AG09319 (cell line): ENCODE measurements at regions not wholly inside any gene's neighbourhood (a gene's known extent, or its start where the extent isn't known, plus 50 kb on each side); places are given as distances from the start of the nearest gene placed in this dataset.

ENCODE experiments used
- DNase-seq: peaks from one replicate; pipeline ENCODE4 v3.0.0-alpha.2; 2010; ENCODE audit warnings: low read depth; ENCODE audit errors: extremely low read depth
- TF ChIP-seq, protein P1 (sequence below): IDR thresholded peaks from 2 replicates; pipeline ENCODE4 v1.5.1; 2011; ENCODE audit warnings: low read depth, mild to moderate bottlenecking, inconsistent platforms, low read length, moderate library complexity

DNA sequence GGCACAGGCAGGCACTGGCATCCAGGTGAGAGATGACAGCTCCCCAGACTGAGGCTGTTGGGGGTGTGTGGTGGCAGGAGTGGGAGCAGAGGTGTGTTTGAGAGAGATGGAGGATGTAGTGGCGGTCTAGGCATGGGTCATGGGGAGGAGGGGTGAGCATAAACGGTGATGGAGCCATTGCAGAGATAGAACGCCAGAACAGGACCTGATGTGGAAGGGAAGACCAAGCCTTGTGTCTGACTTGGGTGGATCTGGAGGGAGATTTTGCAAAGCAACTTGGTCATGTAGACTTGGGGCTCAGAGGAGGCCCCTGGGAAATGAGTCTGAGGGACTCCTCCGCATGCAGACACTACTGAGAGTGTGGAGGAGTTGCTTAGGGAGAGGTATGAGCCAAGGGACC, 50.0 kb upstream of the CLDN5 start:
- DNase-seq: no peak
- TF ChIP-seq, protein P1, sequence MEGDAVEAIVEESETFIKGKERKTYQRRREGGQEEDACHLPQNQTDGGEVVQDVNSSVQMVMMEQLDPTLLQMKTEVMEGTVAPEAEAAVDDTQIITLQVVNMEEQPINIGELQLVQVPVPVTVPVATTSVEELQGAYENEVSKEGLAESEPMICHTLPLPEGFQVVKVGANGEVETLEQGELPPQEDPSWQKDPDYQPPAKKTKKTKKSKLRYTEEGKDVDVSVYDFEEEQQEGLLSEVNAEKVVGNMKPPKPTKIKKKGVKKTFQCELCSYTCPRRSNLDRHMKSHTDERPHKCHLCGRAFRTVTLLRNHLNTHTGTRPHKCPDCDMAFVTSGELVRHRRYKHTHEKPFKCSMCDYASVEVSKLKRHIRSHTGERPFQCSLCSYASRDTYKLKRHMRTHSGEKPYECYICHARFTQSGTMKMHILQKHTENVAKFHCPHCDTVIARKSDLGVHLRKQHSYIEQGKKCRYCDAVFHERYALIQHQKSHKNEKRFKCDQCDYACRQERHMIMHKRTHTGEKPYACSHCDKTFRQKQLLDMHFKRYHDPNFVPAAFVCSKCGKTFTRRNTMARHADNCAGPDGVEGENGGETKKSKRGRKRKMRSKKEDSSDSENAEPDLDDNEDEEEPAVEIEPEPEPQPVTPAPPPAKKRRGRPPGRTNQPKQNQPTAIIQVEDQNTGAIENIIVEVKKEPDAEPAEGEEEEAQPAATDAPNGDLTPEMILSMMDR: no peak

DNA sequence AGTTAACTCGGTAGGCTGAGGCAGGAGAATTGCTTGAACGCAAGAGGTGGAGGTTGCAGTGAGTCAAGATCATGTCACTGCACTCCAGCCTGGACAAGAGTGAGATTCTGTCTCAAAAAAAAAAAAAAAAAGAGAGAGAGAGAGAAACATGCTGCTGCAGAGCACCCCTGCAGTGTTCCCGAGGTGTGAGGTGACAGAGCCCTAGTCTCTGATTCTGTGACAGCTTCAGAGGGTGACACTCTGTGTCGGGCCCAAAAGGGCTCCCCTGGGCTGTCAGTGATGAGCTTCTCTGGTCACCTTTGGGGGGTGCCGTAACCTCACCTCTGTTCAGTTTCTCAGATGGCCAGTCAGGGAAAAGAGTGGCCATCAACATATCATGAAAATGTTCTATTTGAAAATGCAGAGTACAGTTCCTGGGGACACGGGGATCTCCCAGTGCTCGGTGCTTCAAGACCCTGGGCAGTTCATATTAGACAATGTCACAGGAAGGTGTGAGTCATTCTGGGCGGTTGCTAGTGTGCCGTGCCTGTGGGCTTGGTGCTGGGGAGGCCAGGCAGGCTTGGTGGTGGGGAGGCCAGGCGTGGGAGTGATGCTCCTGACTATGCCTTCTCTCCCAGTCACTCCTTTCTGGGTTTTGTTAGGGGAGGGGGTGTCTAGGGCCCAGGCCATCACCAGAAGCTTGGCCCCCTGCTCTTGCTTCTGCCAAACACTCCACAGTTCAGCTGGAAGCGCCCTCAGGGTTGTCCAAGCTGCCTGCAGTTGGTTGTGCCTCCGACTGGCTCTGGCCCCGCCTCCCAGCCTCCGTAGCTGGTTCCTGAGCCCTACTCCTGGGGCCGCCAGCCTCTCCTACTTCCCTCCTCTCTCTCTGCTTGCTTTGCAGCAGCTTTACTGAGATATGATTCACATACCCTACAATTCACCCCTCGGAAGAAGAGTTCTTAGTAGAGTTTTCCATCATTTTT, 52.5 kb upstream of the CLDN5 start:
- DNase-seq: no peak
- TF ChIP-seq, protein P1: no peak

DNA sequence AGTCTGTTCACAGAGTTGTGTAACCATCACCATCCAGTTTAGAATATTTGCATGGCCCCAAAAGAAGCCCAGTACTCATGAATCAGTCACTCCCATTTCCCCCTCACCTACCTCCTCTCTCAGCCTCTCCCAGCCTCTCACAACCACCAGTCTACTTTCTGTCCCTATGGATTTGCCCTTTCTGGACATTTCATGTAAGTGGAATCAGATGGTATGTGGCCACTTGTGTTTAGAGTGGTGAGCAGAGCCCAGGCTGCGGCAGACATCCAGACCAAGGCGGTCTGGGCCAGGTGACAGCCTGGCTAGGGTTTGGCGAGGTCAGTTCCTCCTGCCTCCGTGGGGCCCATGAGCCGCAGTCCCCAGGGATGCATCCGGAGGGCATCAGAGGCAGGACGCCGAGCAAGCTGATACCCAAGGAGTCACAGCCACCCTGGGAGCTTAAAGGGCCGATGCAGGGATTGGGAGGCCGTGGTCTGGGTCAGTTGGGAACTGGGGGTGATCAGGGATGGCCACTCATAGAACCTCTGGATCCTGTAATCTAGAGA, 53.3 kb upstream of the CLDN5 start:
- no peak for DNase-seq
- TF ChIP-seq, protein P1: no peak

DNA sequence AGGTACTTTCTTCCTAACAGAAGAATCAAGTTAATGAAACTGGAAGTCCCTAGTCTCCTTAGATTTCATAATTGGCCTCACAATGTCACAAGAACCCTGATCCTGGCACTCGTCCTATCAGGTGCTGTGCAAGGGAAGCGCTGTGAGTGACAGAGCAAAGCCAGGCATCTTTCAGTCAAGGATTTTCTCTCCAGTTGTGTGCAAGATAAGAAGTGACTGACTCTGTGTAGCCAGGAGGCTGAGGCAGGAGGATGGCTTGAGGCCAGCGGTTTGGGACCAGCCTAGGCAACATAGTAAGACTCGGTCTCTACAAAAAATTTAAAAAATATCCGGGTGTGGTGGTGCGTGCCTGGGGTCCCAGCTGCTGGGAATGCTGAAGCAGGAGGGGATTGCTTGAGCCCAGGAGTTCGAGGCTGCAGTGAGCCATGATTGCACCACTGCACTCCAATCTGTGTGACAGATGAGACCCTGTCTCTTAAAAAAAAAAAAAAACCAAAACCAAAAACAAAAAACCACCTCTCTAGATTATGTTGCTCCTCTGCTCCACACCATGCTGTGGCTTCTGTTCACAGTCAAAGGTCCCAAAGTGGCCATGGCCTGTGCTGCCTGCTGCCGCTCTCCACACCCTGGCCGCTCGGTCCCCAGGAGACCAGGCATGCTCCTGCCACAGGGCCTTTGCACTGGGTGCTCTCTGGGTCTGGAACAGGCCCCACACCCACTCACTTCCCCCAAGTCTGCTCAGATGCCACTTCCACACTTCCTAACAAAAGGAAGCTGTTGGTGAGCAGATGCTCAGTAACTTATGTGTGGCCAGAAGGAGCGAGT, 54.2 kb upstream of the CLDN5 start:
- DNase-seq: no peak
- TF ChIP-seq, protein P1: no peak

DNA sequence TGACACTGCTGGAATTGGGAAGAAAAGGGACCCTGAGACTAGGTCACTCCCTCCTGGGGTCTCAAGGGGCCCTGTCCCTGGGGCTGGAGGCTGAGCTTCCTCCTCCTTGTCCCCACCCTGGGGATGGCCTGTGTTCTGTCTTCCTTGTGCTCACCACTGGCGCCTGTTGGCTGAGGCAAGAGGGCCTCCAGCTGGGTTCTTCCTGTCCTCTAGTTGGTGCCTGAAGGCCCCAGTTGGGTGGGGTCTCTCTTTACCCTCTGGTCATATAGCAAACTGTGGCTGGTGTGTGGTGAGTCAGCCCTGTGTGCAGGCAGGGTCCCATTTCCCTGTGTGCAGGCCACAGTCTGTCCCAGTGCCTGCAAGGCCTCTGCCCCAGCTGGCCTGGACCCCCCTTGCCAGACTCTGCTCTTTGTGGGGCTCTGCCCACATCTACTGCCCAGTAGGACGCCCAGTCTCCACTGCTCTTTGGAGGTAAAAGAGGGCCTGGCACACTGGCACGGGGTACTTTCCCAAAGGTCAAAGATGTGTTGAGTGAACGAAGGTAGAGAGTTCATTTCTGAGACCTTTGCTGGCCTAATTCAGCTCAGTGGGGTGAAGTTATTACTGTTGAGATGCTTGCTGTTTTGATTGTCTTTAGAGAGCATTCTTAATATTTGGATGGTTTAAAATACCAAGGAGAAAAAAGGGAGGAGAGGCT, 55.1 kb upstream of the CLDN5 start:
- no peak for DNase-seq
- TF ChIP-seq, protein P1: no peak

DNA sequence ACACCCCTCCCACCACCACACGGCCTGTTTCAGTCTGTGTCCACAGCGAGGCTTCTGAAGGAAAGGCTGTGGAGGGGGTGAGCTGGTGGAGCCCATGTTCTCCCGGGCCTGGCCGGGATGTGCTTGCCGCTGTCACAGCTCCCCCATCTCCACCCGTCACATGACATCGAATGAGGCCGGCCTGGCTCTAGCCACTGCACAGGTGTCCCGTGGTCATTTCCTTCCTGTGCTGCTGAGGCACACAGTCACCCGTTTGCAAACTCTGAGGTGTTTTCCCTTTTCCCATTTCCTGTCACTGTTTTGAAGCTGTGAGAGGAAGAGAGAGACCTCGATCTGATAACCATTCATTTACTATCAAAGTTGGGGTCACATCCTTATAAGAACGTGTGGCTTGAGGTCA, 55.7 kb upstream of the CLDN5 start:
- DNase-seq: no peak
- TF ChIP-seq, protein P1: no peak
